GM18519 (cell line): ENCODE measurements at regions not wholly inside any gene's neighbourhood (a gene's known extent, or its start where the extent isn't known, plus 50 kb on each side); places are given as distances from the start of the nearest gene placed in this dataset.
"Not testable (repeated sequence)": the region's sequence is repeated elsewhere in the genome, so short reads cannot be mapped to it uniquely, and the experiment has no call there.

Source experiments
- ATAC-seq: cut with Tn5 transposase; IDR thresholded peaks from one replicate; pipeline ENCODE4 v1.9.1; 2021; ENCODE audit warnings: mild to moderate bottlenecking, moderate library complexity; ENCODE audit not compliant: unreplicated experiment, low FRiP score

DNA sequence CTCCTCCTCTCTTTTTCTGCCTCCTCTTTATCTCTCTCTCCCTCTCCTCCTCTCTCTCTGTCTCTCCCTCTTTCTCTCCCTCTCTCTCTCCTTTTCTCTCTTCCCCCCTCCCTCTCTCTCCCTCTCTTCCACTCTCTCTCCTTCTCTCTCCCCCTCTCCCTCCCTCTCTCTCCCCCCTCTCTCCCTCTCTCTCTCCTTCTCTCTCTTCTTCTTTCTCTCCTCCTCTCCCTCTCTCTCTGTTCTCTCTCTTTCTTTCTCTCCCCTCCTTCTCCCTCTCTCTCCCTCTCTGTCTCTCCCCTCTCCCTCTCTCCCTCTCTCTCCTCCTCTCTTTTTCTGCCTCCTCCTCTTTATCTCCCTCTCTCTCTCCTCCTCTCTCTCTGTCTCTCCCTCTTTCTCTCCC, 197.4 kb downstream of the UQCRFS1 start:
- ATAC-seq = no peak

DNA sequence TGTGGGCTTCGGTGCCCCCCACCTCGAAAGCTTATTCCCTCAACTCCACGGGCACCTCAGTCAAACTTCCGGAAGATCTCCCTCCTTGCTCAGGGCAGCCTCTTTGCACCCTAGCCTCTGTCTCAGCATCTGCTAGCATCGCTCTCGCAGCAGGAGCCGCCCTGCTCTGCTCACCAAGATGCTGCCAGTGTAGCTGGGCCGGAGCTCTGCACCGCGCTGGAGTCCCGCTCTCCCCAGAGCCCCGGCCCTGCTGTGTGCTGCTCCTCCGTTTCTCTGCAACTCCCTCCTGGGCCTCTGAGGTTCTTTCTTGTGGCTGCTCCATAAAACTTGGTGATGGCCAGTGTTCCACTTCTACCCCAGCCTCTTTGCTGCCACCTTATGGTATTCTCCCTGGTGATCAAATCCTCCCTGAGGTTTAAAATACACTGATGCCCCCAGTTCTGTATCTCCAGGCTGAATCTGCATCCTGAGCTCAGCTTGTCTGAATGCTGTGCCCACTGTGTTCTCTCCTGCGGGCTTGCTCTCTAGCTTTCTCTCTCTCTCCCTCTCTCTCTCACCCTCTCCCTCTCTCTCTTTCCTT, 198.0 kb downstream of the UQCRFS1 start:
- no peak for ATAC-seq

DNA sequence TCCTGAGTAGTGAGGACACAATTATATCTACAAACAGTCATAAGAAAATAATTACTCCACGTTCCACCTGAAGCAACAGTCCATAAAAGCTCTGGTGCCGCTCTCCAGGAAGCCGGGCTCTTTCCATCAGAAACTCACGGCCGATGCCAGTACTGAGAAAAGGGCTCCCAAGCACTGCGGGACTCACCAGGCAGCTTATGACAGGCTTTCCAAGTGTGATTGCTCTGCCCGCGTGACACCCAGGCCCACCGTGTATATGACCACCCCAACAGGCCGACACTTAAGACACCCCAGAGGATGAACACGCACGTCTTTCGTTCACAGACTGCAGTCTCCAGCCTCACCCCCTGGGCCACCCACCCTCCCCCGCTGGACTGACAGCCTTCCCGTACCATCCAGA, 199.0 kb downstream of the UQCRFS1 start:
- ATAC-seq = no peak

DNA sequence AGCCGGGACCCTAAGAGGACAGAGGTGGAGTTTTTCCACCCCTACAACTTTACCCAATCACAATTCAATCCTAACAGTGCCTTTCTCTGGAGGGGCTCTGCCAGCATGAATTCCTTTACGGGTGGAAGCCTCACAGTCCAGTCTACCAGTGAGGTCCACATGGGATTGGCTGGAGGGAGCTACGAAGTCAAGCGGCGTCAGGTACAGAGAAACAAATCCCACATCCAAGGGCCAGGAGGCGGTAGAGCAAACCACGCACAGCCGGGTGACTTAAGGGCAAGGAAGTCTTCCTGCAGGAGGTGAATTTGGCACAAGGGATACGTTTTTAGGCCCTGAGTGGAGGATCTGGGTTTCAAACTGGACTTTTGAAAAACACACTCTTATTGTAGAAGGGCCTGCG, 199.6 kb downstream of the UQCRFS1 start:
- no peak for ATAC-seq

DNA sequence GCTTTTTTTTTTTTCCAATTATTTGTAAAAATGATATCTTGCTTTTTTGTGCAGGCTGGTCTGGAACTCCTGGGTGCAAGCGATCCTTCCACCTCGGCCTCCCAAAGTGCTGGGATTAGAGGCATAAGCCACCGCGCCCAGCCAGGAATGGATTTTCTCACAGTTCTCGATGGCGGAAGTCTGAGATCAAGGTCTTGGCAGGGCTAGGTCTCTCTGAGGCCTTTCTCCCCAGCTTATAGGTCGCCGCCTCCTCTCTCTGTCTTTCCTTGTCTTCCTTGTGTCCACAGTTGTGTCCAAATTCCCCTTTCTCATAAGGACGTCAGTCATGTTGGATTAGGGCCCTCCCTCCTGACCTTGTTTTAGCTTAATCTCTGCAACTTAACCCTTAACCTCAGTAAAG, 200.5 kb downstream of the UQCRFS1 start:
- ATAC-seq = no peak

DNA sequence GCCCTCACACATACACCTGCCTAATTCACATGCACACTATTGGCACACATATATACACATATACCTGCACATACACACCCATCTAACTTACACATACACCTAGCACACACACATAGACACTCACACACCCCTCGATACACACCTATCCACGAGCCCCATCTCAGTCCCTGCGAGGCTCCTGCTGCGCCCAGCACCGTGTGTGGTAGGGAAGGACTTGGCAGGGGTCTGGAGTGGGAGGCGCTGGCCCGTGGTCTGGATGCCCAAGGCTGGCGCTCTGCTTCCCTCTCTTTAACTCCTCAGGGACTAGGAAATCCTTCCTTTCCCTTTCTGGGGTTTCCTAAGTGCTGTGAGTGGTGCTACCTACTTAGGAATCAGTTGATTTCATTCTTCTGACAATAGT, 202.7 kb downstream of the UQCRFS1 start:
- no peak for ATAC-seq

DNA sequence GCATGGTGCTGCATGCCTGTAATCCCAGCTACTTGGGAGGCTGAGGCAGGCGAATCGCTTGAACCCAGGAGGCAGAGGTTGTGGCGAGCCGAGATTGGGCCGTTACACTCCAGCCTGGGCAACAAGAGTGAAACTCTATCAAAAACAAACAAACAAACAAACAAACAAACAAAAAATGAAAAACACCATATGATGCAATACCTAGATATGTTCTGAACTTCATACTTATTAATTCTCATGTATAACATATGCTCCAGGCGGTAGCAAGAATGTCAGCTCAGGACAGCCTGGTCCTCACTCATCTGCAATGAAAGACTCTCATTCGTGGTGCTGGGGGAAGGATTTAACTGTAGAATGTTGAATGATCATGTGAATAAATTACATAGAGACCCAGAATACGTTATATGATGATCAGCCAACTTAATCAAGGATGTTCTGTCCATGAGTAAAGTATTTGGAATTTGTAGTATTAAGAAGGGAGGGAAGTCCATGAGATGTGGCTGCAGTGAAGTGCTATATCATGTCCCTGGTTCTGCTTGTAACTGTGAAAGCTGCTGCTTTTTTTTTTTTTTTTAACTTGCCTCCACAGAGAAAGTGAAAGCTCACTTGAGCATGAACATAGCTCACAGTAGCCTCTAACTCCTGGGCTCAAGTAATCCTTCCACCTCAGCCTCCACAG, 206.8 kb downstream of the UQCRFS1 start:
- no peak for ATAC-seq

DNA sequence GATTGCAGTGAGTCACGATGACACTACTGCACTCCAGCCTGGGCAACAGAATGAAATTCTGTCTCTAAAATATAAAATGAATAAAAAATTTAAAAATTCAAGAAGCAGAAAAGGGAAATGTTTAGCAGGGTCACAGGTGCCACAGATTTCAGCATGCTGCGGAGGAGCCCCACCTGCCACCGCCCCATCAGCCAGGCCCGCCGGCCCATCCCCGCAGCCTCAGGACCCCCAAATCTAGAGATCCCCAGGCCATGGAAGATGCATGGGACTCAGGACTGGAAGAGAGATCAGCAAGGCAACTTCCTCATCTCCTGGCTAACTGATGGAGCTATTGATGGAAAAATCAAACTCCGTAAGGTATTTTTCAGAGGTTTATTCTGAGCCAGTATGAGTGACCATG, 208.2 kb downstream of the UQCRFS1 start:
- ATAC-seq = no peak

DNA sequence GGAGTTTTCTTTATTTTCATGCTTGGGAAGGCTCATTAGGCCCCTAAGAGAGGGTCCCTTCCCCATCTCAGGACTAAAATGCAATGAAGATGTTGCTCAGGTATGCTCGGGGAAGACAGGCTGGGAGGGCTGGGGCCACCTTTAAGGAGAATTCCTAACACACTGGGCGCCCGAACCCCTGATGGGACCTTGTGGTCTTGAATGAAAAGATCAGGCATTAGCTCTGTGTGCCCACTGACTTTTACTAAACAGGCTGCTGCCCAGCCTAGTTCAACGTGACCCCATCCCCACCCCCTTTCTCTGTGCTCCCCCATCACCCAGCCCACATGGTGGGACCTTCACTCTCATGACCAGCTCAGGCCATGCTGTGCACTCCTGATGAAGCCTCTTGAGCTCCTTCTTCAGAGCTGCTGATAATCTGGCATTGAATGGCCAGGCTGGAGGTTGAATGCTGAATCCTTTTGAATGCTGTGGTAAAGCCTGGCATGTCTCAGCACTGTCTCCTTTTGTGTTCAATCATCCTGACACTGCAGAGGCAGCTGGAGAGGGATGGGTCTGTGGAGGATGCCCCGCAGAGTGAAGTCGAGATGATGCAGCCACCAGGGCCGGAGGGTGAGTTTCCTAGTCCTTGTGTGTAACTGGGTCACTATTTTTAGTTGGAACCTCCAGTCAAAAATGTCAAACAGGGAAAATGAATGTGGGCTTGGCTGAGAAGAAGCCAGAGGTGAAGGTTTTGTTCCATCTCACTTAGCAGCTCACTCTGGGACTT, 209.1 kb downstream of the UQCRFS1 start:
- no peak for ATAC-seq

DNA sequence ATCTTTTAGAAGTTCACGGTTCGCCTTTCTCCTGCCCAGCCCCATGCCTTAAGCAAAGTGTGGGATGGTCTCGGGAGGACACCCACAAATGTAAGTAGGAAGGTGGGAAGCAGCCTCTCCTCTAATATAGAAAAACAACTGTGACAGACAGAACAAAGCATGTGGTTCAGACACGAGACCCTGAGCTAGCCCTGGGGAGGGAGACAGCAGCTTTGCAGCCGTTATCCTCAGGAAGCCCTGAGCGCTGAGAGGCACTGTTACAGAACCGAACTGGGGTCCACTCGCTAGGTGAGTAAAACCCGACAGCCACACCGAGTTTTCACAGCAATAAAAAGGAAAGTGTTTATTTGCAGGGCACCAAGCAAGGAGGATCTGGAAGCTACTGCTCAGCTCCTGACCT, 210.6 kb downstream of the UQCRFS1 start:
- ATAC-seq = no peak

DNA sequence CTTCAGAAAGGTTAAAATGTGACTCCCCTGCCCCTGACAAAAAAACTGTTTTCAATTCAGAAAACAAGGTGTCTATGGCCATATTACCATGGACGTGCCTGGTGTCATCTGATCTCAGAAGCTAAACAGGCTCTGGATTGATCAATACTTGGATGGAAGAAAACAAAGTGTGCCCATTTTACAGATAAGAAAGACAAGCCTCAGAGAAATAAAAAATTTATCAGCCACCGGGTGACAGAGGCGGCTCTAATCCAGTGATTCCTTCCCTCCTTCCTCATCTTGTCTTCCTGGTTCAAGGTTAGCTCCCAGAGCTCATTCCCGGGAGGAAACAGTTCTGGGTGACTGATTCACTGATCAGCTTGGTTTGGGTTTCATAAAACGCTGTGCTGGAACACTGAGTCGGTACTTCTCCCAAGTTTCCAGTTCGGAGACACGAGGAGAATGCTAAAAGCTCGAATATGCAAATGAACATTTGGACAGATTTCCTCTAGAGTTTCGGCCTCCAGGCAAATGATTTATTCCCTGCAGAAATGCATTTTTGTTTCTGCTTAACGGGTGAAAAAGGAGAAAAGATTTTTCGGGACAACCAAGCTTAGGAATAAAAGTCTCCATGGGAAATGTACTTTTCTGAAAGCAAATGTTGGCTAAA, 211.2 kb downstream of the UQCRFS1 start:
- ATAC-seq = no peak

DNA sequence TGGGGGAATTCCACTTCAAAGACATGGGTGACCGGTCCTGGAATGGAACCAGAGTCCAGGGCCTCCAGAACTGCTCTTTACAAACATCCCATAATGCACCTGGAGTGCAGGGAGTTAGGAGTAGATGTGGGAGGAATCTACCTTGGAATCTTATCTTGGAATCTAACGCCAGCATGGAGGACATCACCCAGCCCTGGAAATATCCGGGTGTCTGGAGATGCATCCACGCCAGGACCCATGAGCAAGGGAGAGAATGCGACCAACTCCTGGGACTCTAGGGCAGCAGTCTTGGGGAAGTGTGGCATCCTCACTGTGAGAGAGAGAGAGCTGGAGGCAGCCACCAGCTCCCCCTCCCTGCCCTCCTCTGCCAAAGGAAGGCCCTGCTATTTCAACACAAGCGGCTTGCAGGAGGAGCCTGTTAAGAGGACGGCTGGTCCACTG, 211.8 kb downstream of the UQCRFS1 start:
- ATAC-seq = no peak

DNA sequence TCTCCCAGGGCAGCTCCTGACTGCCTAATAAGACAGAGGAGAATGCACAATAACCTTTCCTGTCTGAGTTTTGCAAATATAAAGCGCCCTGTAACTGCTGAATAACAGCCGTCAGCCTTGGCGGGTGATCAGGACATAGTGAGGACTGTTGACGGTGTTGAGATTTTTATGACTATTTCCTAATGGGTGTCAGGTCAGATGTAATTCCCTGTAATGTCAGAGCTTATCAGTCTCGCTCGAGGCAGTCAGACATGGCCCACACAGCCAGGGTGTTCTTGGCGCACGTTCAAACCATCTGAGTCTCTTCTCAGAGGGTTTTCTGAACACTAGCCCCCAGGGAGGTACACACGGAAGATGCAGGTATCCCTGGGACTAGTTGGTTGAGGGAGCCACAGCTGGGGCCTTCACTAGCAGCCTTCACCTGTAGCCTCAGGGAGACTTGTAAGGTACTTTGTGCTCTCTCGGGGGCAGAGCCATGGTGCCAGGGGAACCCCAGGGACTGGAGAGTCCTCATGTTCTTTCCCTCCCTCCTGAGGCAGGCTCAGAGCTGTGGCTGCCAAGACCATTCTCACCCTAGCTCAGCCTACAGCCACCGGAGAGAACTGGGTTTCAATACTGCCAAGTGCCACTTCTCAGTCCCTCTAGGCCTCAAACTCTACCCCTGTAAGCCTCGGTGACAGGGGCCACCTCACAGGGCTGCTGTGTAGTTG, 213.1 kb downstream of the UQCRFS1 start:
- no peak for ATAC-seq

DNA sequence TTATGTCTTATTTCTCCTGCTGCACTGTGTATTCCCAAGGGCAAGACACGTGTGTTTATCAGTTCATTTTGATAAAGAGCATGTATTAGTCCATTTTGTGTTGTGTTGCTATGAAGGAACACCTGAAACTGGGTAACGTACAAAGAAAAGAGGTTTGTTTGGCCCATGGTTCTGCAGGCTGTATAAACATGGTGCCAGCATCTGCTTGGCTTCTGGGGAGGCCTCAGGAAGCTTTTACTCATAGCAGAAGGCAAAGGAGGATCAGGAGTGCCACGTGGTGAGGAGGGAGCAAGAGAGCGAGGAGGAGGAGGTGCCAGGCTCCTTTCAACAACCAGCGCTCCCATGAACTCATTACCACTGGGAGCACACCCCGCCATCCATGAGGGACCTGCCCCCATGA, 214.0 kb downstream of the UQCRFS1 start:
- no peak for ATAC-seq

DNA sequence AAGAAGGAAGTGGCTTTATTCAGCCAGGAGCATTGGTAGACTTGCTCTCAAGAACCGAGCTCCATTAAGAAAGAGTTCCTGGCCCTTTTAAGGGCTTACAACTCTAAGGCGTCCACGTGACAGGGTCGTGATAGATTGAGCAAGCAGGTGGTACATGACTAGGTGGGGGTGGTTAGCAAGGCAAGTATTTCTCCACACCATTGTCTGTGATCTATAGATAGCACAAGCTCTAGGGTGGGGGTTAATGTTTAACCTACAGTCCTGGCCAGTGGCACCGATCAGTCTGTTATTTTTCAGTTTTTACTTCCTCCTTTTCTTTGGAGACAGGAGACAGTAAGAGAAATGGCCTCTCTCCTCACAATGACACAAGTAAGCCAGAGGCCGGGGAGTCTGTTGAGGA, 215.1 kb downstream of the UQCRFS1 start:
- ATAC-seq = not testable (repeated sequence)

DNA sequence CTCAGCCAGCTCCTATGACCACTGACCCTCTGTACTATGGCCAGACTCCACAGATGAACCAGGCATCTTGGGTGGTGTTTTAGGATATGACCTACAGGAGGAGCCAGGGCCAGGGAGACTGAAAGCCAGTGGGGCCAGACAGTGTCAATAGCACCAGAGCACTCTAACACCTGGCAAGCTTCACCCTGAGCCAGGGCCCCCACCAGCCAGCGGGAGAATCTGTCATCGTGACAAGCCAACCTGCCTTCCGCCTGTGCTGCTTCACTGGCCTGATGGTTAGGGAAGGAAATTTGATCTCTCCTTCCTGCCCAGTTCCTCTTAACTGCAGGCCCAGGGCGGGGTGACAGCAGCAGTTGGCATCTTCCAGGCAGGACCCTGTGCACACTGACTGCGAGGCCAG, 222.4 kb downstream of the UQCRFS1 start:
- ATAC-seq = no peak

DNA sequence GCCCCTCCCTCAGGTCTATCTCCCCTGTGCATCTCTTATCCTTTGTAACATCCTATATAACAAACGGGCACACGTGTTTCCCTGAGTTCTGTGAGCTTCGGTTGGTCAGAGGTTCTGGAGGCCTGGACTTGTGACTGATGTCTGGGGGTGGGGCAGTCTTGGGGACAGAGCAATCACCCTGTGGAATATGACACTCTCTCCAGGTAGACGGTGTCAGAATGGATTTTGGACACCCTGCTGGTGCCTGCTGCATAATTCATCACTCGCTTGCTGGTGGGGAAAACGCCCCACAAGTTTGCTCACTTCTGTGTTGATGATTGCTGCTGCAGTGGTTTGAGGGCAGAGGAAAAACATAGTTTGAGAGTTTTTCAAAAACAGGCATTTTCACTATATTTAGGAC, 223.2 kb downstream of the UQCRFS1 start:
- no peak for ATAC-seq

DNA sequence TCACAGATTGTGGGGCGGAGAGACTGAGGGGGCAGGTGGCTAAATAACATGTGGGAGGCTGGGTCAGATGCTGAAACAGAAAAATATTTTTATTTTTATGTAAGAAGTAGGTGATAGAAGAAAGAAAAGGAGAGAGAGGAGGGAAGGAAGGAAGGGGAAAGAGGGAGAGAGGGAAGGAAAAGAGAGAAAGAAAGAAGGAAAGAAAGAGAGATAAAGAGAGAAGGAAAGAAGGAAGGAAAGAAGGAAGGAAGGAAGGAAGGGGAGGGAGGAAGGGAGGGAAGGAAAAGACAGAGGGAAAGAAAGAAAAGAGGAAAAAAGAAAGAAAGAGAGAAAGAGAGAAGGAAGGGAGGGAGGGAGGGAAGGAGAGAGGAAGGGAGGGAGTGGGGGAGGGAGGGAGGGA, 224.9 kb downstream of the UQCRFS1 start:
- no peak for ATAC-seq

DNA sequence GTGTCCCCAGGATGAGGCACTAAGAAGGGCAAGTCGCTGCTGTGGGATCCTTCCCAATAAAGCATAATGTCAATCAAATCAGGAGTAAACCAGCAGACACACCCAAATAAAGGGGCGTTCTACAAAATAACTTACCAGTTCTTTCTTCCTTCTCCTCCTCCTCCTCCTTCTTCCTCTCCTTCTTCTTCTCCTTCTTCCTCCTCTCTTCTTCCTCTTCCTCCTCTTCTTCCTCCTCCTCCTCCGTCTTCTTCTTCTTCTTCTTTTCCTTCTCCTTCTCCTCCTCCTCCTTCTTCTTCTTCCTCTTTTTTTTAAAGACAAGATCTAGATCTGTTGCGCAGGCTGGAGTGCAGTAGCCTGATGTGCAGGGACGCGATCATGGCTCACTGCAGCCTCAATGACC, 225.8 kb downstream of the UQCRFS1 start:
- ATAC-seq = no peak

DNA sequence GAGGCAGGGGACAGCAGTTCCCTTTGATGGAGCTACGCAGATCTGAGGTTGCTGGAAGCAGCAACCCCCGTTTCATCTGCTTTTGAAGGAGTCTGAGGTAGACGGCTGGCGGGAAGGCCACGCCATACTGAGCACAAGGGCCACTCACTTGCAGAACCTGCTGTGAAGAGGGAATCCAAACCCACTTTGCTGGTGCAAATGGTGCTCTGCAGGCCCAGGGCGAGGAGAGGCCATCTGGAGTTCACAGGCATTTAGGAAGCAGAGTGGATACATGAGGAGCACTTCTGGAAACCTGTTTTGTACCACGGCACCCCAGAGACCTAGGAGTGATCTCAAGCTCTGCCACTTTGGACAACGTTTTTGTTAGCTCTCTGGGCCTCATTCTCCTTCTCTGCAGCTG, 227.8 kb downstream of the UQCRFS1 start:
- ATAC-seq = no peak

DNA sequence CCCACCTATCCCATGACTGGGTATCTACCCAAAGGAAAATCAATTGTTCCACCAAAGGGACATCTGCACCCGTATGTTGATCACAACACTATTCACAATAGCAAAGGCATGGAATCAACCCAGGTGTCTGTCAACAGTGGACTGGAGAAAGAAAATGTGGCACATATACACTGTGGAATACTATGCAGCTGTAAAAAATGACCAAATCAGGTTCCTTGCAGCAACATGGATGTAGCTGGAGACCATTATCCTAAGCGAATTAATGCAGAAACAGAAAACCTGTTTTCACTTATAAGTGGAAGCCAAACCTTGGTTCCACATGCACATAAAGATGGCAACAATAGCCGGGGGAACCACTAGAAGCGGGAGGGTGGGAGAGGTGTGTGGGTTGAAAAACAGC, 228.6 kb downstream of the UQCRFS1 start:
- no peak for ATAC-seq
